ENCODE measurements at regions not wholly inside any gene's neighbourhood (a gene's known extent, or its start where the extent isn't known, plus 50 kb on each side); places are given as distances from the start of the nearest gene placed in this dataset.
A peak's percentile ranks its signal among the peaks of the same experiment; 100 is the strongest.
"Not testable (repeated sequence)": the region's sequence is repeated elsewhere in the genome, so short reads cannot be mapped to it uniquely, and the experiment has no call there.

- DNase-seq (ENCODE audit: low spot score) = not testable (repeated sequence)
Measured at GRCh38 chr4:30148828-30149227, 571.3 kb upstream of the PCDH7 start.

DNA sequence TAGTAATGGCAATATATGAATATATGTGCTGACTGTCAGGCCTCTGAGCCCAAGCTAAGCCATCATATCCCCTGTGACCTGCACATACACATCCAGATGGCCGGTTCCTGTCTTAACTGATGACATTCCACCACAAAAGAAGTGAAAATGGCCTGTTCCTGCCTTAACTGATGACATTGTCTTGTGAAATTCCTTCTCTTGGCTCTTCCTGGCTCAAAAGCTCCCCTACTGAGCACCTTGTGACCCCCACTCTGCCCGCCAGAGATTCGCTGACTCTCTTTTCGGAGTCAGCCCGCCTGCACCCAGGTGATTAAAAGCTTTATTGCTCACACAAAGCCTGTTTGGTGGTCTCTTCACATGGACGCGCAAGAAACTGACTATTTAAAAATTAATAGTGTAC is 570.6 kb upstream of the PCDH7 start:
- not testable (repeated sequence) for DNase-seq (ENCODE audit: low spot score)

- no peak for DNase-seq (ENCODE audit: low spot score)
Measured at GRCh38 chr4:30153427-30153826, 566.7 kb upstream of the PCDH7 start.

DNA sequence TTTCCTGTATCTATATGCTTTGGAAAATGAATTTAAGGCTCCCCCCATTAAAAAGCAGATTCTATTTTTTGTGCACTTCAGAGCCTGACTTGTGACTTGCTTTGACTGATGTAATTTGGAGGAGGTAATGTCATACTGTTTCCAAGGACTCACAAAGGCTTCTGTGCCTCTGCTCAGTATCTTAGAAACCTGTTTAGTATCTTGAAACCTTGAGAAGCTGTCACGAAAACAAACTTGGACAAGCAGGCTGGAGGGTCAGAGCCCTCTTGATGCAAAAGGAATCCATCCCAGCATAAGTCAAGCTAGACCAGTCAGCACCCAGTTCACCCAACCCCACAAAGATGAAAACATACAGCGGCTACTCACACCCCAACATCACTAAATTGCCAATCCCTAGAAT is 560.0 kb upstream of the PCDH7 start:
- DNase-seq (ENCODE audit: low spot score) = no peak

DNA sequence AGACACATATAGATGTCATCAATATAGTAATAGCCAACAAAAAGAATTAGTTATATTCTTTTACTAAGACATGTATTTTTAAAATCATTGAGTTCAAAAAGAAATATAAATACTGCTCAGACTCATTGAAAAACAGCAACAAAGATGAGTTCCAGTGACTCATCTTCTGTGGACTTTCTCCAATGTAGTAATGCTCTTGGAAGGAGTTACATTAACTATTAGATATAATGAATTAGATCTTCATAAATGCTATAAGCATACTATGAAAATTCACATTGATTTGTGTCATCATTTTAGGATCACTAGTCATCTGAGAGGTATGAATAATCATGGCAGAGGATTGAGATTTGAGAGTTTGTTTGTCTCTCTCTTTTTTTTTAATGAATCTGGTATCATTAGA is 547.8 kb upstream of the PCDH7 start:
- no peak for DNase-seq (ENCODE audit: low spot score)

- DNase-seq (ENCODE audit: low spot score) = no peak
Measured at GRCh38 chr4:30181512-30181911, 538.7 kb upstream of the PCDH7 start.

DNA sequence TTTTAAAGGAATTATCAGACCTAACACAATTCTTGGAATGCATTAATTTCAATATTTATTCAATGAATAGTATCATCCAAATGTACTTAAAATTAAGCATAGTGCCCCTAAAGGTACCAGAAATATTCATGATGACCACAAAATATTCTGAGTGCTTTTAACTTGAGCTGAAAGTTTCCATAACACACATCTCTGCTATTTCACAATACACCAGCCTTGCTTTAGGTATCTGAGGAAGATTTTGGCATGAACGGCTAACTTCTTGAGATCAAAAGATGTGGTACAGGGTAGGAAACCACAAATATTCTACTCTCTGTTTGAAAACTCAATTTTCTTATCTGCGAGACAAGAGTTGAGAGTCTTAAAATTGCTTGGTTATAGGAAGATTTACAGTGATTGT is 538.3 kb upstream of the PCDH7 start:
- no peak for DNase-seq (ENCODE audit: low spot score)

- no peak for DNase-seq (ENCODE audit: low spot score)
Measured at GRCh38 chr4:30182786-30183185, 537.4 kb upstream of the PCDH7 start.

DNA sequence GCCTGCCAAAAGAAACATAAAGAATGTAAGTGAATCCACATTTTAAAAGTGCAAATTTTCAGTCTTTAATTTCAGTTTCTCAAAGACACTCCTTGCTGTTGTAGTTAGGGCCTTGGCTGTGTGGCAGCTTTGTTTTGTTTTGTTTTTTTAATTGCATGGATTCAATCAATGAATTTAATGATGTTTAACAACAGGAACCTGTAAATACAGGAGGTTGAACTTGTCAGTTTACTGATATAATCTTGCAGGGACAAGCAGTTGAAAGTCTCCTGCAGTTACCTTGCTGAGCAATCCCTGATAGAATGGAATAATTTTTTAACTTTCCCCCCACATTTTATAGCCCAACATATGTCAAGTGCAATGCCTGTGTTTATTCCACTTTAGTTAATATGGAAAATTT is 528.3 kb upstream of the PCDH7 start:
- DNase-seq (ENCODE audit: low spot score) = no peak

DNA sequence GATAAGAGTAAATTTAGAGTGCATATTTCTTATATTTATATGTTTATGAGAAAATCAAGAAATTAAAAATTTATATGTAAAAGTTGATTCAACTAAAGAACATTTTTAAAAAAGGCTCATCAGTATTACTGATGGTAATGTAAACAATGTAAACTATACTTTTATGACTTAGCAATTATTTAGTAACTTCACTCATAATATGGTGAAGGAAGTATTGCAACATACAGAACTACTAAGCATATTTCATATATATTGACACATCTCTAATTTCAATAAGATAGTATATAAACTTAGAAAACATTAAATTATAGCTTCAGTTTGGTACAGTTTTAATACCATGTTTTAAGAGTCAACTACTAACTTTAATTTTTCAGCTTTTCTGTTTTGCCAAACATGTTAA is 512.8 kb upstream of the PCDH7 start:
- no peak for DNase-seq (ENCODE audit: low spot score)

DNA sequence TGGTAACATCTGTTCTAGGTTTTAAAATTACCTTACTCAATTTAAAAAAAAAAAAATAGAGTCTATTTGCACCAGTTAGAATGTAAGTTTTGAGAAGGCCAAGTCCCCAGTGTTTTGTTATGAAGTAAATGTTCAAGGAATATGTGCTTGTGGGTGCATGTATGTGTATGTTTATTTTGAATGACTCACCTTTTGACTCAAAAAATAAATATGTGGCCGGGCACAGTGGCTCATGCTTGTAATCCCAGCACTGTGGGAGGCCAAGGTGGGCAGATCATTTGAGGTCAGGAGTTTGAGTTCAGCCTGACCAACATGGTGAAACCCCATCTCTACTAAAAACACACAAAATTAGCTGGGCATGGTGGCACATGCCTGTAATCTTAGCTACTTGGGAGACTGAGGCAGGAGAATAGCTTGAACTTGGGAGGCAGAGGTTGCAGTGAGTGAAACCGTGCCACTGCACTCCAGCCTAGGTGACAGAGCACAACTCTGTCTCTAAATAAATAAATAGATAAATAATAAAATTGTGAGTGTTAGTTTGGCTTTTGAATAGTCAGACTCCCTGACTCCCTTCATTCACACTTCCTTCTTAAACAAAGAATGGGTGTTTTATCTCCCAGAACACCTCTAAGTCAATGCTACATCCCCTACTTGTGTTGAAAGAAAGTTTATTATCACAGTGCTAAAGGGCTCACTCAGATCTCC is 511.3 kb upstream of the PCDH7 start:
- no peak for DNase-seq (ENCODE audit: low spot score)

GRCh38 chr4:30215973-30216372 is 504.2 kb upstream of the PCDH7 start:
- not testable (repeated sequence) for DNase-seq (ENCODE audit: low spot score)

DNA sequence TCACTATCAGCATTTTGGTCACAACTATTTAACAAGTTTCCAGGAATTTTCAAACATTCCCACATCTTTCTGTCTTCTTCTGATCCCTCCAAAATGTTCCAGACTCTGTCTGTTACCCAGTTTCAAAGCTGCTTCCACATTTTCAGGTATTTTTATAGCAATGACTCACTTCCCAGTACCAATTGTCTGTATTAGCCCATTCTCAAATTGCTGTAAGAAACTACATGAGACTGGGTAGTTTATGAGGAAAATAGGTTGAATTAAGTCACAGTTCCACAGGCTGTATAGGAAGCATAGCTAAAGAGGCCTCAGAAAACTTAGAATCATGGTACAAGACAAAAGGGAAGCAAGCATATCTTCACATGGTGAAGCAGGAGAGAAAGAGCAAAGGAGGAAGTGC is 475.0 kb upstream of the PCDH7 start:
- DNase-seq (ENCODE audit: low spot score) = no peak

GRCh38 chr4:30256116-30256832 is 463.9 kb upstream of the PCDH7 start:
- DNase-seq (ENCODE audit: low spot score) = no peak

GRCh38 chr4:30258949-30259348 is 461.2 kb upstream of the PCDH7 start:
- no peak for DNase-seq (ENCODE audit: low spot score)

- DNase-seq (ENCODE audit: low spot score) = no peak
Measured at GRCh38 chr4:30262379-30262778, 457.8 kb upstream of the PCDH7 start.

GRCh38 chr4:30264465-30264864 is 455.7 kb upstream of the PCDH7 start:
- no peak for DNase-seq (ENCODE audit: low spot score)

- no peak for DNase-seq (ENCODE audit: low spot score)
Measured at GRCh38 chr4:30265716-30266115, 454.5 kb upstream of the PCDH7 start.

DNA sequence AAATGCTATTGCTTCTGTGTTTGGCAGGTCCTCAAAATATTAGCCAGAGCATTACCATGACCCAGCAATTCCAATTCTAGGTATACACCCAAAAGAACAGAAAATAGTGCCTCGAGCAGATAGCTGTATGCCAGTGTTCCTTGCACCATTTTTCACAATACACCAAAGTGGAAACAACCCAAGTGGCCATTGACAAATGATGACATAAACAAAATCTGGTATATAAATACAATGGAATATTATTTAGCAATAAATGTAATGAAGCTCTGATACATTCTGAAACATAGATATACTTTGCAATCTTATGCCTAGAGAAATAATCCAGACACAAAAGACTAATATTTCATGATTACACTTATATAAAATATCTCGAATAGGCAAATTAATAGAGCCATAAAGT is 451.8 kb upstream of the PCDH7 start:
- no peak for DNase-seq (ENCODE audit: low spot score)

DNA sequence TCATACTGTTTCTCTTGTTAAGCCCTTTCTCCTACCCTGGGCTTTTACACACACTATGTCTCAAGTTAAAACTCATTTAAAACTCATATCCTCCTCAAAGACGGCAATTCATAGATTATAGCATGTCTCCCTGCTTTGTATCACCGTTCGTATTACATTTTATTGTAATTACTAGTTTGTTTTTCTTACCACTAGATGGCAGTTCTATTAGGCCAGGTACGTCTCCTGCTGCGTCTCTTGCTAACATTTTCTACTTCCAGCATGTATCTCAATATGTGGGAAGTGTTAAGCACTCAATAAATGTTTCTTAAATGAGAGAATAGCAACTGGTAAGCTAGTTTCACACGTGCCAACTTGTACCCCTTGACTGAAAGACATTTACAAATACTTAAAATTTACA is 450.3 kb upstream of the PCDH7 start:
- peak; percentile 25 for DNase-seq (ENCODE audit: low spot score)

GRCh38 chr4:30281986-30282385 is 438.2 kb upstream of the PCDH7 start:
- no peak for DNase-seq (ENCODE audit: low spot score)

DNA sequence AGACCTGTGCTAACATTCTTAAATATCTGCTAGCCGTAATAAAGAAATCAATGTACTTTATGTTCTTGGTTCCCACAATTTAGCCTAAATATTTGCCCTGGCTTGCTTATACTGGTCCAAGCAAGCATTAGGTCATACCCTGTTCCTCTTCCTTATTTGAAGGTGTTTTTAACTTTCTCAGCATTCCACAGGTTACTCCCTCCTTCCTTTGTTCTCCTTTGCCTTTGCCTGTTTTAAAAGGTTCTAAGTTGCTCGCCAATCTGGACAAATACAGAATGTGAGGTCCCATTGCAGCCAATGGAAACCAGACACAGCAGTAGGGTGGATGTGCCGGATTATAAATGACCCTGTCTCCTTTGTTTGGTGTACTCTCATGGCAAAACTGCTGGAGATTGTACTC is 436.8 kb upstream of the PCDH7 start:
- no peak for DNase-seq (ENCODE audit: low spot score)

DNA sequence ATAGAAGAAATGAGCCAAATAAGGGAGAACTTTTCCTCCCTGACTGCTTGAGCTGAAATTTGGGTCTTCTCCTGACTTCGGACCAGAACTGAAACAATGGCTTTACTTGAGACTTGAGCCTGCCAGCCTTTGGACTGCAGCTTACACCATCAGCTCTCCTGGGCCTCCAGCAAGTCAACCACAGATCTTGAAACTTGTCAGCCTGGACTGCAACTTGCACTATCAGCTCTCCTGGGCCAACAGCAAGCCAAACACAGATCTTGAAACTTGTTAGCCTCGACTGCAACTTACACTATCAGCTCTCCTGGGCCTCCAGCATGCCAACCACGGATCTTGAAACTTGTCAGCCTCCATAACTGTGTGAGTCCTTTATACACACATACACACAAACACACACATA is 425.9 kb upstream of the PCDH7 start:
- DNase-seq (ENCODE audit: low spot score) = no peak

GRCh38 chr4:30295652-30296051 is 424.5 kb upstream of the PCDH7 start:
- DNase-seq (ENCODE audit: low spot score) = no peak

Data from D341Med (cell line).